DMS 273 (cell line): ENCODE measurements at regions not wholly inside any gene's neighbourhood (a gene's known extent, or its start where the extent isn't known, plus 50 kb on each side); places are given as distances from the start of the nearest gene placed in this dataset.
"Not testable (repeated sequence)": the region's sequence is repeated elsewhere in the genome, so short reads cannot be mapped to it uniquely, and the experiment has no call there.

Experiments
- DNase-seq: peaks from one replicate; lab custom pipeline; 2025; ENCODE audit not compliant: unreplicated experiment; lab: John Stamatoyannopoulos, UW

DNA sequence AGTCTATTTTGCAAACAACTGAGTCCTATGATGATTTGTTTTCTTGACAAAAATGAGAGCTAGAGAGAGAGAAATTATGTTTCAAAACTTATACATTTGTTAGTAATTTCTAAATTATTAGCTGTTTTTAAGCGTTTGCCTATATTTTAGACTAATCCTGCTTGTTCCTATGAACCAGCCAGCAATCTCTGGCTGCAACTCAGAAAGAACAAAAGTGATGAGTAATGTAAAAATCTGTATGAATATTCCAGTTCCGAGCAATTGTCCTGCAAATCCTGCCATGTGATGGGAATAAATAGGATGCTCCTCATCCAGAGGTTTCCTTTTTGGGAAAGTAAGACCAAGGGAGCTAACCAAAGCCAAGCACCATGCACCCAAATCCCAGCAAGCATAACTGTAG is 228.3 kb upstream of the GBE1 start:
- no peak for DNase-seq

GRCh38 chr3:81989274-81989673 is 227.8 kb upstream of the GBE1 start:
- no peak for DNase-seq

GRCh38 chr3:81987412-81987811 is 226.0 kb upstream of the GBE1 start:
- not testable (repeated sequence) for DNase-seq

DNA sequence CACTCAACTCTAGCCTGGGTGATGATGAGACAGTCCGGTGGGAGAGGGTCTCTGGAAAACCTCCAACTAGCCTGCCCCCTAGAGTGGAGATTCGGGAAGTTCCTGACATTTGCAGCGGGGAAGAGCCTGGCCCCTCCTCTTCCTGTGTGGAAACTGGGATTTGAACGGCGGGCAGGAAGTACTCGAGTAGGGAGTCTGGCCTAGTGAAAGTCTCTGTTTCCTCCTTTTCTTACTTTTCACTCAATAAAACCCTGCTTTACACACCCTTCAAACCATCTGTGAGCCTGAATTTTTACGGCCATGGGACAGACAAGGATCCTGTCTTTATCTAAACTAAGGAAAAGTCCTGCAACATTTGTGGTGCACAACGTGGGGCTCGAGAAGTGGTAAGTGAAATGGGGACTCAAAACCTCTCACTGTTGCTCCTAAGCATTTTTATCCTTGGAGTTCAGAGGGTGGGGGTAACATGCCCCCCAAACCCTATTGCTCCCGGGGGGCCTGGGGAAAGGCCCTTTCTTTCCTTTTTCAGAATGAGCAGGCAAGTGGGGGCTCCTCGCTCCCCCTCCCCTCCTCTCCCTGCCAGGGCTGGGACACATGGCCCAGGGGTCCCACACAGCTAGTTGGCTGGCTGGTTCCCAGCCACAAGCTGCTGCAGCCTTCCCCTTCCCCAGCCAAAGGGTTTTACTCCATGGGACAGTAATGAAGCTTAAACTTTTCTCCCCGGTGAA is 224.7 kb upstream of the GBE1 start:
- DNase-seq = no peak

DNA sequence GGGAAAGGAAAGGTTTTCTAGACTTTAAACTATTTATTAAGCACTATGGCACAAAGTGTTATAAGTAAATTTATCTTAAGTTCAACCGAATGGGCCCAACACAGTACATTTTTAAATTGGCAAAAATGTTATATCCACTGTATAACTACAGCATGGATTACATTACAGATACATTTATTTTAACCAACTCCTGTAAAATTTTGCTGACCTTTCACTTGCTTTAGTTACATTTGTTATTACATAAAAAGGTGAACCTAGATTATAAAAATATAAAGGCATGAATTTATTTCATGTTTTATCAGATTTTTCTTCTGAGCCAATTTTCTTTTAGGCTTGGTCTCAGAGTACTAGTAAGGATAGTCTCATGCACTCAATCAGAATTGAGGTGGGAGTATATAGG is 221.9 kb upstream of the GBE1 start:
- DNase-seq = no peak

DNA sequence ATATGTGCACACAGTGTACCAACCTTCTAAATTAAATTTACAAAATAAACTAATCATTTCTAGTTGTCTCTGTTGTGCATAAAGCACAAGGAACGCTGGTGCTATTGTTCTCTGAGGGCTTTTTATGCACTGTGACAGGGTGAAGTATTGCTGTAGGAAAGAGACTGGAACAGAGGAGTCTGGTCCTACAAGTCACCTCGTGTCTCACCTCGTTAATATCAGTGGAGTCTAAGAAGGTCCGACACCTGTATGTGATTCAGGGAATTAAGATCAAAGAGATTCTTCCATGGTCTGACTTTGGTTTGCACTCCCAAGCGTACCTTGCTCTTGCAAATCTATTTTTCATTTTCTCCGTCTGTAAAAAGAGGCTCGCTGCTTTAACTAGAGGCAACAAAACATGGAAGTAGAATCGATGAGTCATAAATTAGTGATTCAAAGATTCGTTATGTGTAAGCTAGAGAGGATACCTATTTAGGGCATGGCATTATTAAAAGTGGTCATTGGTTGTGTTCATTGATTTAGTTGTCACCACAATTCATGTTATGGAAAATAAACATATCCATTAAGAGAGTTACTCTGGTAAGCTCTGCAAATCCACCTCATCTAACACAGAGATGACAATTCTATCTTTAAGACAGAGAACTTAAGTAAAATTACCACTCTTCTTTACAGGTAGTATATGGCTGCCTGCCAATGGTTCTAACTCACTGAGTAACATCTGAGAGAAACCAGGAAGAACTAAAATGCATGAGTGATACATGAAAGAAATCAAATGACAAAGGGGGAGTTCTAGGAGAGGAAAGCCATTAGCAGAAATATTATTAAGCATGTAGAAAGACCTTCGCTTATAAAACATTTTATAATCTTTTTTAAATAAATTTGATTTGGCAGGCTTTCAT is 219.4 kb upstream of the GBE1 start:
- no peak for DNase-seq

- DNase-seq = no peak
Observed at GRCh38 chr3:81974751-81975150, 213.3 kb upstream of the GBE1 start.

DNA sequence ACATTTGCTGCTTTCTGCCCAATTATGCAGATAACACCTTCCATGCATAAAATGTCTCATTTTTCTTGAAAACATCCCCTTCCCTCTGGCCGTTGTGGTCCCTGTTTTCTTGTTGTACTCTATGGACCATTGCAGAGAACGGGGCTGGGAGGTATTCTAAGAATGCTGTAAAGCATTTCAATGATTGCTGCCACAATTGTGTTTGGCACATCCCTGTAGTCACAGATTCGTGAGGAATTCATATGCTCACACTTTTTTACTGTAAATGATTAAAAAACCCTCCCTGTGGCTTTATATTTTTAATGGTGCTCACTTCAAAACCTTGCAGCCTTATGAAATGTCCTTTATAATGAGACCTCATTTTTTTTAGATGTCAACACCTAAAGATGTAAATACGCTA is 207.2 kb upstream of the GBE1 start:
- no peak for DNase-seq

- DNase-seq = no peak
Observed at GRCh38 chr3:81967393-81967792, 205.9 kb upstream of the GBE1 start.

DNA sequence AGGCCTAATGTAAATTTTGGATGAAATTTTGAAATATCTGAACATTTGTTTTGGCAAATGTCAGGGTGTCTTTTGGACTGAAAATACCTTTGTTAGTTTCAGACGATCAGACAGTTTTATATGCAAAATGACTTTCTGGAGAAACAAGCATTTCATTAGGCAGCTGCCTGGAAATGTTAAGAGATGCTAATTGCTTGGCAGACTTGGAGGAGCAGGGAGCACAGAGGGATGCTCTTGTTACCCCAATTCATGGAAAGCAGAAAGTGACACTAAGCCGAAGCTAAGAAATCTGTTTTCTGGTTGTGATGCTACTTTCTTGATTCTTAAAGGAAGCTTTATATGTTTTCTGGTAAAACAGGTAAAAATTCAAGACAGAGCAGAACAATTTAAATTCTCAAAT is 204.3 kb upstream of the GBE1 start:
- no peak for DNase-seq

DNA sequence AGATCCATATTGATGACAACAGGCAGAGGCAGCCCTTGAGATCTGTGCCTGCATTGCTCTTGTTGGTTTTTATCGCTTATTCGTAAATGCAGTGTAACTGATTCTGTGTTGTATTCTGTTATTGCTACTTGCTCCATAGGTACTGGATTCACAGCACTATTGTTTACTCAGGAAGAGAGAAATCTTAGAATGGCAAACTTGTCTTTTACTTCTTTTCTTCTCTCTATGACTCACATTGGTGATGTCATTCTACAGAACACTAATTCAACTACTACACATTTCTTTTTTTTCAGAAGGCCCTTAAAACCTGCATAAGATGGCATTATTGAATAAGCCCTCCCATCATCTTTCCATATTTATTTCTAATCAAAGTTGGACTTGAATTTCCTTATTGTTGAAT is 201.0 kb upstream of the GBE1 start:
- no peak for DNase-seq

DNA sequence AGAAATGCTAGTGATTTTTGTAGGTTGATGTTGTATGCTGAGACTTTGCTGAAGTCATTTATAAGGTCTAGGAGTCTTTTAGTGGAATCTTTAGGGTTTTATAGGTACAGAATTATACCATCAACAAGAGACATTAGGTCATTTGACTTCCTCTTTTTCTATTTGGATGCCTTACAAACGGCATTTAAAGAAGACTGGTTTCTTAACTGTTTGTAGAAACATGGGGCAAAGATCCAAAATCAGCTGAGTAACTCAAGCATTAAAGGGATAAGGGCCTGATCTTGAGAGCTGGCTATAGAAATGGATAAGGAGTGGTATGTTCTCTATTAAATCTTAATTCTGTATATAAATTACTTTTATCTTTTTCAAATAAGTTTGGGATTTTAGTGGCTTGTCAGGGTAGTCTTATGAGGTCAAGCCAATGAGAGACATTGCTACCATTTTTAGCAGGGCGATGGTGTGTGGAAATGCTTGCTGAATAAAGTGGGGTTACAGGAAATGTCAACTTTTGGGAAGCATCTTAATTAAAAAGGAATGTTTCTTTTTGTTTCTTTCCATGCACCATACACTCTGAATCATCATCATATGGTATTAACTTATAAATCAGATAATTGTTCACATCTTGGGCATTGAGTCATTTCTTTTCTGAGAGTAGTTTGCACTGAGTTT is 197.7 kb upstream of the GBE1 start:
- DNase-seq = no peak

- DNase-seq = peak; percentile 14
Observed at GRCh38 chr3:81955878-81956277, 194.4 kb upstream of the GBE1 start.

GRCh38 chr3:81953111-81953510 is 191.7 kb upstream of the GBE1 start:
- DNase-seq = no peak

- no peak for DNase-seq
Observed at GRCh38 chr3:81952141-81952540, 190.7 kb upstream of the GBE1 start.

DNA sequence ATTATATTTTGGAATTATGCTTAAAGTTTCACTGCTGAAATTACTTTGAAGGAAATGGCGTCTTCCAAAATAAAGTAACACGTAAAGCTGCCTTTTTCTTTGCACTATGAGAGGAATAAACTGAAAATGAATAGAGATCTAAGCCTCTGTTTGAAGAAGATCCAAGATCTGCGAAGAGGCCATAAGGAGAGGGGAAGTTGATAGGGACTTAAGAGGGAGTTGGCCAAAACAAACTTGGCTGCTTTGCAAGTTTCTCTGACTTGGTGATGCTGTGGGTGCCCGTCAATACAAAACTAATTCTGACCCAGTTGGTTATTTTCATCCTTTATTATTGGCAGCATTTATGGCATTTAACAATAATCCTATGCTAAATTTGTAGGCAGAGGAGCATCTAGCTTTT is 190.2 kb upstream of the GBE1 start:
- DNase-seq = no peak

GRCh38 chr3:81951106-81951505 is 189.7 kb upstream of the GBE1 start:
- no peak for DNase-seq

DNA sequence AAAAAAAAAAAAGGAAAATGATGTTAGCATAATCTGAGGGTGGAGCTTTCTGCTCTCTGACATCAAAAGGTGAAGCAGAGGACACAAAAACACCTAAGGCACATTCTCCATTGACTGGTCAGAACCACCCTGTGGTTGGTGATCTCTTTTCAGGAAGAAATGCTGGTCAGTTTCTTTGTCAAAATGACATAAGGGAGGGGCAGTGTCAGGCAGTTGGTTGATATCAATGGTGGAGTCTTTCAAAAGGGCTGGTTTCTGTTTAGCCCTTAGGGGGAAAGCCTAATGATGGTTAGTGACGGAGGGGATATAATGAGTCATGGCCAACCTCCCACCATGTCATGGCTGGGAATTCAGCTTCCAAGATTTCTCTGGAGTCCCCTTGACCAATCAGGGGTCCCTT is 185.9 kb upstream of the GBE1 start:
- DNase-seq = no peak

DNA sequence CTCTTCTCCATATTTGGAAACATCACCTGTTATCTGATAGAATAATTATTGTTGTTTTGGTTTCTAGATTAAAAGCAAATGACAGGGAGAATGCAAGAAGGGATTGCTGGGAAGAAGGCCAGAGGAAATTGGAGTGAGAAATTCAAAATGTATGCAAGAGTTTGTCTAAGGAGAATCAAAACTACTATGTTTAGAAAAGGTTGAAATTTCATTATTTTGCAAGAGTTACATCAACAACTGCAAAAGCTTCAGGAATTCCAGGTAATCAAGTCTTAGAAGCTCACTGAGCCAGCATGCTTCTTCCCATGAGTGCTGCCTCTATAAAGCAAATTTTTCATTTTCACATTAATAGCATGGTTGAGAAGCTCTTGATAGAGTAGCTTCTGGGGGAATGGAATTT is 177.2 kb upstream of the GBE1 start:
- DNase-seq = no peak

DNA sequence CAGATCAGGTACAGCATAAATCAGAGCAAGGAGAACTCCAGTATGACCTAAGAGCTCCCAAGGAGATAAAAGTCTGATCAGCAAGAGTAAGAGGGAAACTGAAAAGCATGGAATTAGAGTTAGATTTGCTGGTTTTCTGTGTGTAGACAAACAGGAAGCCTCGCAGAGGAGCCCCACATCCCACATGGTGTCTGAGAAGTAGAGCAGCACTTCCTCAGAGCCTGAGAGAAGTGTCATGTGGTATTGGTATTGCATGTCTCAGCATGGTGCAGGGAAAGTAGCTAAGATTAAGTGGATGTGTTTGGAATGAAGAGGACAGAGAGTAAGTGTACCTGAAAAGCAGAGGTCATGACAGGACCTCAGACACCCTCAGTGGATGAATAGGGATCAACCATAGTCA is 175.4 kb upstream of the GBE1 start:
- DNase-seq = no peak

- no peak for DNase-seq
Observed at GRCh38 chr3:81932681-81933080, 171.2 kb upstream of the GBE1 start.
